HG02885 (cell line): ENCODE measurements at regions not wholly inside any gene's neighbourhood (a gene's known extent, or its start where the extent isn't known, plus 50 kb on each side); places are given as distances from the start of the nearest gene placed in this dataset.
"Not testable (repeated sequence)": the region's sequence is repeated elsewhere in the genome, so short reads cannot be mapped to it uniquely, and the experiment has no call there.

ENCODE experiments used
- ATAC-seq: cut with Tn5 transposase; IDR thresholded peaks from one replicate; pipeline ENCODE4 v1.9.1; 2021; ENCODE audit warnings: mild to moderate bottlenecking; ENCODE audit not compliant: unreplicated experiment, poor library complexity

GRCh38 chr20:11708223-11708622 is 209.5 kb upstream of the BTBD3 start:
- not testable (repeated sequence) for ATAC-seq

GRCh38 chr20:11711214-11711613 is 206.5 kb upstream of the BTBD3 start:
- no peak for ATAC-seq

GRCh38 chr20:11712639-11713160 is 205.0 kb upstream of the BTBD3 start:
- no peak for ATAC-seq

GRCh38 chr20:11714886-11715285 is 202.8 kb upstream of the BTBD3 start:
- no peak for ATAC-seq

- no peak for ATAC-seq
These were observed 201.3 kb upstream of the BTBD3 start for GRCh38 chr20:11716239-11716944.

- ATAC-seq, result no peak
These were observed 200.8 kb upstream of the BTBD3 start for GRCh38 chr20:11716945-11717248.

GRCh38 chr20:11717562-11717961 is 200.1 kb upstream of the BTBD3 start:
- ATAC-seq, result no peak

GRCh38 chr20:11718474-11719094 is 199.1 kb upstream of the BTBD3 start:
- no peak for ATAC-seq

GRCh38 chr20:11719153-11719552 is 198.5 kb upstream of the BTBD3 start:
- no peak for ATAC-seq

GRCh38 chr20:11721411-11721810 is 196.3 kb upstream of the BTBD3 start:
- ATAC-seq, result no peak

GRCh38 chr20:11724097-11724496 is 193.6 kb upstream of the BTBD3 start:
- no peak for ATAC-seq

- ATAC-seq, result no peak
These were observed 191.7 kb upstream of the BTBD3 start for GRCh38 chr20:11726026-11726425.

GRCh38 chr20:11727708-11728107 is 190.0 kb upstream of the BTBD3 start:
- ATAC-seq, result no peak

GRCh38 chr20:11728937-11729336 is 188.8 kb upstream of the BTBD3 start:
- ATAC-seq, result no peak

- ATAC-seq, result no peak
These were observed 187.9 kb upstream of the BTBD3 start for GRCh38 chr20:11729806-11730205.

GRCh38 chr20:11734431-11734830 is 183.3 kb upstream of the BTBD3 start:
- ATAC-seq, result no peak

- ATAC-seq, result no peak
These were observed 178.8 kb upstream of the BTBD3 start for GRCh38 chr20:11738852-11739251.

GRCh38 chr20:11740975-11741374 is 176.7 kb upstream of the BTBD3 start:
- no peak for ATAC-seq

GRCh38 chr20:11745145-11745544 is 172.5 kb upstream of the BTBD3 start:
- ATAC-seq, result no peak

GRCh38 chr20:11748436-11748835 is 169.3 kb upstream of the BTBD3 start:
- ATAC-seq, result no peak

- ATAC-seq, result no peak
These were observed 165.4 kb upstream of the BTBD3 start for GRCh38 chr20:11752336-11752735.

GRCh38 chr20:11753155-11753554 is 164.5 kb upstream of the BTBD3 start:
- no peak for ATAC-seq
